Large intestine (tissue), 3 donors: ENCODE measurements at regions not wholly inside any gene's neighbourhood (a gene's known extent, or its start where the extent isn't known, plus 50 kb on each side); places are given as distances from the start of the nearest gene placed in this dataset.

ENCODE experiments used
- DNase-seq, 2 donors: peaks; one replicate each; pipeline versions ENCODE4 v3.0.0 to v3.0.0-alpha.2; 2013
- H3K27ac ChIP-seq: one replicate; pipeline ENCODE4 v1.5.1; 2013; ENCODE audit warnings: low read length
- H3K27me3 ChIP-seq: 2 replicates; pipeline ENCODE4 v1.6.1; 2013; ENCODE audit warnings: low read length; ENCODE audit not compliant: control insufficient read depth, insufficient read depth
- H3K36me3 ChIP-seq: 2 replicates; pipeline ENCODE4 v1.6.1; 2013; ENCODE audit warnings: low read length; ENCODE audit not compliant: control insufficient read depth, insufficient read depth
- H3K4me1 ChIP-seq: one replicate; pipeline ENCODE4 v1.6.1; 2013; ENCODE audit warnings: low read length; ENCODE audit not compliant: control insufficient read depth, insufficient read depth
- H3K4me3 ChIP-seq: one replicate; pipeline ENCODE4 v1.5.1; 2013; ENCODE audit warnings: low read length
- H3K9me3 ChIP-seq: one replicate; pipeline ENCODE4 v1.6.1; 2013; ENCODE audit warnings: mild to moderate bottlenecking, low read depth, low read length, moderate library complexity; ENCODE audit not compliant: control insufficient read depth
- WGBS: methylation state at CpG from one replicate; pipeline ENCODE4 v1.1.5; 2013; ENCODE audit warnings: low lambda C conversion rate; ENCODE audit not compliant: insufficient coverage; 5-methylcytosine and 5-hydroxymethylcytosine counted together

DNA sequence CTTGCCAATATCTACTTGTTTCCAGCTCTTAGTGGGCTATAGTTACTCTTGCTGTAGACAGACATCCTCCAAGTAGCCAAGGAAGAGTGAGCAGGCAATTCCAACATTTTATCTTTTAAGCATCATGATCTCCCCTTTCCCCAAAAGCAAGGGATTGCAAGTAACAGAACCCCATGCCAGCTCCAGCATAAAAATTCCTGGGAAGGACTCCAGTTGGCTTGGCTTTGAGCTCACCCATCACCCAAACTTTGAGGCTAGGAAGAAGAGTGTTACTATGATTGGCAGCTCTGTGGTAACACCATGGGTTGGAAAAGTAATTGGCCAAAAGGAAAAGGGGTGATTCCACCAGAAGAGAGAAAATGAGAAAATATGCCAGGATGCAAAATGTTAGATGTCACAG, 1086.4 kb upstream of the RBFOX1 start:
- no peak for DNase-seq
- no peak overlapping the region for H3K4me3 ChIP-seq
- H3K9me3 ChIP-seq: no peaks in the 10 kb centered on the region
- H3K27ac ChIP-seq: no peak overlapping the region
- H3K4me1 ChIP-seq: no peaks in the 10 kb centered on the region
- H3K36me3 ChIP-seq: no peaks in the 10 kb centered on the region
- H3K27me3 ChIP-seq: no peaks in the 10 kb centered on the region

GRCh38 chr16:6232056-6232455, 1100.6 kb upstream of the RBFOX1 start:
- H3K4me1 ChIP-seq: no peaks in the 10 kb centered on the region
- H3K36me3 ChIP-seq: no peaks in the 10 kb centered on the region
- DNase-seq: no peak
- H3K9me3 ChIP-seq: no peaks in the 10 kb centered on the region
- H3K27ac ChIP-seq: no peak overlapping the region
- no peak overlapping the region for H3K4me3 ChIP-seq
- WGBS: 89% methylated on average over 1 of the region's 4 CpGs
- H3K27me3 ChIP-seq: no peaks in the 10 kb centered on the region

DNA sequence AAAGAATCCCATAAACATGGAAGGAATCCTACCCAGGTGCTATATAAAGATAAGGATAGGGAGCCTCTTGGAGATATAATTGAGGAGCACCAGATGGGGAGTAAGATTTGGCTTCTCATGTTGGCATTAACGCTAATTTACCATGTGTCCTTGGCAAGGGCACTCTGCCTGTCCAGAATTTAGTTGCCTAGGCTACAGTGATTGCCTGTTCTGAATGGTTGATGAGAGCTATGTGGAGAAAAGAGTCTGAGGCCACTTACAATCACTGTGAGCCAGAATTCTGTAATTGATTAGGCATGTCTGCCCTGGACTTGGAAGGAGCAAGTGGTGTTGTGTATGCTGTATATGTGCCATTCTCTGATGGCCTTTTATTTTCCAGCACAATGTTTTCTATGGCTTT, 1101.2 kb upstream of the RBFOX1 start:
- no peak for DNase-seq
- no peaks in the 10 kb centered on the region for H3K4me1 ChIP-seq
- no peak overlapping the region for H3K27ac ChIP-seq
- no CpG with 5 or more reads among the region's 1 CpG for WGBS
- H3K4me3 ChIP-seq: no peak overlapping the region
- H3K27me3 ChIP-seq: no peaks in the 10 kb centered on the region
- no peaks in the 10 kb centered on the region for H3K9me3 ChIP-seq
- no peaks in the 10 kb centered on the region for H3K36me3 ChIP-seq

GRCh38 chr16:6229186-6229585, 1103.5 kb upstream of the RBFOX1 start:
- Histone ChIP-seq H3K4me1 (no peaks in the 10 kb centered on the region), H3K36me3 (no peaks in the 10 kb centered on the region), H3K27ac (no peak overlapping the region), H3K4me3 (no peak overlapping the region), H3K9me3 (no peaks in the 10 kb centered on the region), H3K27me3 (no peaks in the 10 kb centered on the region)
- 50% methylated on average over 1 of the region's 6 CpGs for WGBS
- no peak for DNase-seq

DNA sequence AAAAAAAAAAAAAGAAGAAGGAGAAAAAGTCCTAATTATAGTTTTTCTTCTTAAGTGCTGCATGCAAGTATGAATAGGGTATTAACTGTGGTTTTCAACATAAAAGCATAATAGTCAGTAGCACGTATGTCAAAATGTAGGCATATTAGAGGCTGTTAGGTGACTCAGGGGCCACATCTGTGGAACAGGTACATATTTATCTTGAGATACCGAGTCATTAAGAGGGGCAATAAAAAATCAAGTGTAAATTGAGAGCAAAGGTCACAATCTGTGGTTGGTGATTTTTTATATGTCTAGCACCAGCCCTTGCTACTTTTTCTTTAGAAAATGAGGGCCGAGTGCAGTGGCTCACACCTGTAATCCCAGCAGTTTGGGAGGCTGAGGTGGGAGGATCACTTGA, 1113.8 kb upstream of the RBFOX1 start:
- Histone ChIP-seq H3K27me3 (no peaks in the 10 kb centered on the region), H3K36me3 (no peaks in the 10 kb centered on the region), H3K9me3 (no peaks in the 10 kb centered on the region), H3K4me1 (no peaks in the 10 kb centered on the region), H3K4me3 (no peak overlapping the region), H3K27ac (no peak overlapping the region)
- peak; percentile 7 to 53 for DNase-seq
- no CpG with 5 or more reads among the region's 3 CpGs for WGBS

GRCh38 chr16:6216836-6217235, 1115.8 kb upstream of the RBFOX1 start:
- no peak overlapping the region for H3K27ac ChIP-seq
- no peak overlapping the region for H3K4me3 ChIP-seq
- H3K9me3 ChIP-seq: no peaks in the 10 kb centered on the region
- 100% methylated on average over 1 of the region's 7 CpGs for WGBS
- DNase-seq: no peak
- H3K36me3 ChIP-seq: no peaks in the 10 kb centered on the region
- H3K27me3 ChIP-seq: no peaks in the 10 kb centered on the region
- no peaks in the 10 kb centered on the region for H3K4me1 ChIP-seq

GRCh38 chr16:6211644-6212043, 1114.0 kb upstream of the EEF2KMT start:
- H3K4me3 ChIP-seq: no peak overlapping the region
- peaks cover 4% of the 10 kb centered on the region for H3K4me1 ChIP-seq
- no peaks in the 10 kb centered on the region for H3K9me3 ChIP-seq
- no peak overlapping the region for H3K27ac ChIP-seq
- WGBS: no CpG with 5 or more reads among the region's 2 CpGs
- DNase-seq: no peak
- H3K27me3 ChIP-seq: no peaks in the 10 kb centered on the region
- no peaks in the 10 kb centered on the region for H3K36me3 ChIP-seq

- H3K36me3 ChIP-seq: no peaks in the 10 kb centered on the region
- peaks cover 6% of the 10 kb centered on the region for H3K4me1 ChIP-seq
- H3K27me3 ChIP-seq: no peaks in the 10 kb centered on the region
- DNase-seq: peak; percentile 24 to 80
- no CpG with 5 or more reads among the region's 6 CpGs for WGBS
- no peaks in the 10 kb centered on the region for H3K9me3 ChIP-seq
- no peak overlapping the region for H3K4me3 ChIP-seq
- no peak overlapping the region for H3K27ac ChIP-seq
Measured at GRCh38 chr16:6209355-6209930, 1111.8 kb upstream of the EEF2KMT start.

GRCh38 chr16:6207580-6207979, 1110.0 kb upstream of the EEF2KMT start:
- Histone ChIP-seq H3K27me3 (no peaks in the 10 kb centered on the region), H3K9me3 (no peaks in the 10 kb centered on the region), H3K36me3 (no peaks in the 10 kb centered on the region), H3K4me3 (no peak overlapping the region), H3K4me1 (peaks cover 6% of the 10 kb centered on the region), H3K27ac (no peak overlapping the region)
- WGBS: 67% methylated on average over 1 of the region's 3 CpGs
- no peak for DNase-seq

- Histone ChIP-seq H3K27me3 (no peaks in the 10 kb centered on the region), H3K36me3 (no peaks in the 10 kb centered on the region), H3K27ac (no peak overlapping the region), H3K4me3 (no peak overlapping the region), H3K4me1 (peaks cover 6% of the 10 kb centered on the region), H3K9me3 (no peaks in the 10 kb centered on the region)
- 16% methylated on average over 3 of the region's 3 CpGs for WGBS
- DNase-seq: no peak
Measured at GRCh38 chr16:6207124-6207523, 1109.5 kb upstream of the EEF2KMT start.

GRCh38 chr16:6206080-6206479, 1108.5 kb upstream of the EEF2KMT start:
- 68% methylated on average over 3 of the region's 5 CpGs for WGBS
- Histone ChIP-seq H3K9me3 (no peaks in the 10 kb centered on the region), H3K4me3 (no peak overlapping the region), H3K4me1 (peaks cover 6% of the 10 kb centered on the region), H3K27ac (no peak overlapping the region), H3K27me3 (no peaks in the 10 kb centered on the region), H3K36me3 (no peaks in the 10 kb centered on the region)
- no peak for DNase-seq
